KMS-11 (cell line): ENCODE measurements at regions not wholly inside any gene's neighbourhood (a gene's known extent, or its start where the extent isn't known, plus 50 kb on each side); places are given as distances from the start of the nearest gene placed in this dataset.

Source experiments
- H2AFZ ChIP-seq: fragments of 200-600 bp; sonication (generic); 2 replicates; pipeline ENCODE4 v1.6.1; 2016; ENCODE audit warnings: antibody characterized with exemption, mixed run types, low read depth
- H3K27ac ChIP-seq: fragments of 200-600 bp; sonication (generic); 2 replicates; pipeline ENCODE4 v1.6.1; 2016; ENCODE audit warnings: mild to moderate bottlenecking, mixed run types
- H3K27me3 ChIP-seq: fragments of 200-600 bp; sonication (generic); 2 replicates; pipeline ENCODE4 v1.6.1; 2017; ENCODE audit warnings: mild to moderate bottlenecking, low read depth, mixed run types, moderate library complexity; ENCODE audit not compliant: insufficient read depth
- H3K36me3 ChIP-seq: fragments of 200-600 bp; sonication (generic); 2 replicates; pipeline ENCODE4 v1.6.1; 2017; ENCODE audit warnings: mild to moderate bottlenecking, mixed run types; ENCODE audit not compliant: insufficient read depth
- H3K4me1 ChIP-seq: fragments of 200-600 bp; sonication (generic); 2 replicates; pipeline ENCODE4 v1.6.1; 2016; ENCODE audit warnings: mild to moderate bottlenecking, low read depth, mixed run types; ENCODE audit not compliant: poor library complexity, severe bottlenecking
- H3K4me2 ChIP-seq: fragments of 200-600 bp; sonication (generic); 2 replicates; pipeline ENCODE4 v1.7.0; 2016; ENCODE audit warnings: mild to moderate bottlenecking, mixed run types
- H3K4me3 ChIP-seq: fragments of 200-600 bp; sonication (generic); IDR thresholded peaks from 2 replicates; pipeline ENCODE4 v1.6.1; 2017; ENCODE audit warnings: low read depth, low read length, mixed read lengths; ENCODE audit not compliant: insufficient read depth
- H3K79me2 ChIP-seq: fragments of 200-600 bp; sonication (generic); 2 replicates; pipeline ENCODE4 v1.6.1; 2016; ENCODE audit warnings: low read depth, mixed run types; ENCODE audit not compliant: insufficient read depth
- H3K9ac ChIP-seq: fragments of 200-600 bp; sonication (generic); 2 replicates; pipeline ENCODE4 v1.6.1; 2016; ENCODE audit warnings: mild to moderate bottlenecking, mixed run types
- H4K20me1 ChIP-seq: fragments of 200-600 bp; sonication (generic); 2 replicates; pipeline ENCODE4 v1.6.1; 2016; ENCODE audit warnings: mild to moderate bottlenecking, mixed run types; ENCODE audit not compliant: insufficient read depth
- CTCF ChIP-seq: fragments of 200-600 bp; sonication (generic); conservative IDR thresholded peaks from 2 replicates; pipeline ENCODE4 v1.6.1; 2017; ENCODE audit warnings: low read depth, mild to moderate bottlenecking, antibody characterized with exemption, low read length, moderate library complexity, mixed read lengths

GRCh38 chr12:118617611-118618450, 241.5 kb downstream of the SUDS3 start:
- Histone ChIP-seq H3K4me1 (no peaks in the 10 kb centered on the region), H3K4me3 (no peak overlapping the region), H3K9ac (no peak overlapping the region), H3K27me3 (no peaks in the 10 kb centered on the region), H3K79me2 (no peaks in the 10 kb centered on the region), H4K20me1 (no peaks in the 10 kb centered on the region), H3K27ac (no peak overlapping the region), H3K36me3 (no peaks in the 10 kb centered on the region), H2AFZ (no peak overlapping the region), H3K4me2 (no peak overlapping the region)
- no peak for TF ChIP-seq CTCF

- Histone ChIP-seq H3K27me3 (no peaks in the 10 kb centered on the region), H3K4me3 (no peak overlapping the region), H2AFZ (no peak overlapping the region), H3K79me2 (no peaks in the 10 kb centered on the region), H3K9ac (no peak overlapping the region), H3K4me1 (no peaks in the 10 kb centered on the region), H3K4me2 (no peak overlapping the region), H4K20me1 (no peaks in the 10 kb centered on the region), H3K36me3 (no peaks in the 10 kb centered on the region), H3K27ac (no peak overlapping the region)
- no peak for TF ChIP-seq CTCF
These were observed 242.3 kb downstream of the SUDS3 start for GRCh38 chr12:118618695-118619094.

- no peak overlapping the region for H3K9ac ChIP-seq
- H3K27ac ChIP-seq = no peak overlapping the region
- H3K4me1 ChIP-seq = no peaks in the 10 kb centered on the region
- H4K20me1 ChIP-seq = no peaks in the 10 kb centered on the region
- H3K4me3 ChIP-seq = no peak overlapping the region
- H3K4me2 ChIP-seq = no peak overlapping the region
- TF ChIP-seq CTCF = no peak
- H3K79me2 ChIP-seq = no peaks in the 10 kb centered on the region
- no peak overlapping the region for H2AFZ ChIP-seq
- no peaks in the 10 kb centered on the region for H3K27me3 ChIP-seq
- no peaks in the 10 kb centered on the region for H3K36me3 ChIP-seq
These were observed 248.8 kb downstream of the SUDS3 start for GRCh38 chr12:118625050-118625675.

- no peak overlapping the region for H3K27ac ChIP-seq
- H3K36me3 ChIP-seq = no peaks in the 10 kb centered on the region
- TF ChIP-seq CTCF = no peak
- H4K20me1 ChIP-seq = no peaks in the 10 kb centered on the region
- no peaks in the 10 kb centered on the region for H3K4me1 ChIP-seq
- no peaks in the 10 kb centered on the region for H3K27me3 ChIP-seq
- no peak overlapping the region for H2AFZ ChIP-seq
- no peak overlapping the region for H3K4me2 ChIP-seq
- H3K4me3 ChIP-seq = no peak overlapping the region
- no peaks in the 10 kb centered on the region for H3K79me2 ChIP-seq
- H3K9ac ChIP-seq = no peak overlapping the region
These were observed 256.7 kb downstream of the SUDS3 start for GRCh38 chr12:118633071-118633470.
